Esophagus mucosa (tissue), 1 donor: ENCODE measurements at regions not wholly inside any gene's neighbourhood (a gene's known extent, or its start where the extent isn't known, plus 50 kb on each side); places are given as distances from the start of the nearest gene placed in this dataset.
A peak's percentile ranks its signal among the peaks of the same experiment; 100 is the strongest.
"Not testable (repeated sequence)": the region's sequence is repeated elsewhere in the genome, so short reads cannot be mapped to it uniquely, and the experiment has no call there.

Experiments used
- ATAC-seq: fragments of 200-7000 bp; cut with Tn5 transposase; one replicate; pipeline ENCODE4 v1.9.1; 2020
- donor health status: DM: yes; HTN: yes; CAD: no.

DNA sequence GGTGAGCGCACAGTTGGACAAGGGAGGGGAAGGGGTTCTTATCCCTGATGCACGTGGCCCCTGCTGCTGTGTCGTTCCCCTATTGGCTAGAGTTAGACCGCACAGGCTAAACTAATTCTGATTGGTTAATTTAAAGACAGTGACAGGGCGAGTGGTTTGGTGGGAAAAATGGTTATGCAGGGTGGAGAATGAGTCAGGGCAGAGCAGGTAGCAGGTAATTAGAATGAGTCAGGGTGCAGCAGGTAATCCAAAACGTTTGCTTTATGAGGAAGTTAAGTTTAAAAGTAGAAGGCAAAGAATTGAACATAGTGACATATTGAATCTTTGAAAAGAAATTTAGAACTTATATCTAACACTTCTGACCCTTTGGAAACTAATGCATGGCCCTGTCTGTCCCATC, 240.5 kb downstream of the NUAK1 start:
- not testable (repeated sequence) for ATAC-seq

DNA sequence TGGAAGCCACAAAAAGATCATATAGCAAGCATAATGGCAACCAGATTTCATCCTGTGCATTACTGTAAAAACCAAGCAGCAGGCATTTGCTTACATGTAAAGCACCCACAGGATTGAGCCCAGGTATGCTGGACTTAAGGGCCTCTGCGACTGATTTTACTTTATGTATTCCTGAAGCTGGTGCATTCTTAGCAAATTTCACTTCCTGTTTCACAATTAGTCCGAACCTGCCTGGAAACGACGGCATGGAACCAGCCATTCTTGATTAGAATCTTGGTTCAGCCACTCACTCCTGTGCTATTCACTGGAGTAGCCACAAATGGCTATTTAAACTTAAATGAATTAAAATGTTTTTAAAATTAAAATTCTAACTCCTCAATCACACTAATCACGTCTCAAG, 239.2 kb downstream of the NUAK1 start:
- no peak for ATAC-seq

DNA sequence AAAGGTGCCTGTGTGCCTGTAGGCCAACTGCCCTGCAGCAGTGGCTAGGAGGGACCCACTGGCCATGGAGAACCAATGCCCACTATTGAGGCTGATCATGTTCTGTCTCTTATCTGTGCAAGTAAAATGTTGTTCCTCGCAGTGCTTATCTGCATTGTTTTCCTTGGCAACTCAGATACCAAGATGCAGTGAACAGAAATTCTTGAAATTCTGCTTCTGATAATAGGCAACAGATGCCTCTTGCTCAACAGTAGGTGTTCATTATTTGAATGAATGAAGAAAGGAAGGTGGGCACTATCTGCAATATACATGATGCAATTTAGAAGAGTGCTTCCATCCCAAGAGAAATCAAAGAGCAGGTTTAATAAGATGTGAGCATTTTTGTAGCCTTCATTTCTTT, 232.2 kb downstream of the NUAK1 start:
- ATAC-seq, result no peak

DNA sequence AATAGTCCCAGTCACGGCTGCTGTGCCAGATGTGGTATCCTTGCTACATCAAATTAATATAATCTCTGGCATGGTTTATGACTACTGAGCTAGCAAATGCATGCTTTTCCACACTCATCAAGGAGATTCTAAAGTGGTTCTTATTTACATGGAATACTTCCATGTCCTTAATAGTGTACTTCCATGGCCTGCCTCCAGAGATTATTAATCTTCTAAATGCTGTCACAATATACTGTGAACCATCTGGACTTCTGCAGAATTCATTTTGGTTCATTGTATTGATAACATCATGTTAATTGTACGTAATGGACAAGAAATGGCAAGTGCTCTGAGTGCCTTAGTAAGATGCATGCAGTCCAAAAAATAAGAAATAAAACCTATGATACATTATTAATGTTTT, 230.8 kb downstream of the NUAK1 start:
- no peak for ATAC-seq

DNA sequence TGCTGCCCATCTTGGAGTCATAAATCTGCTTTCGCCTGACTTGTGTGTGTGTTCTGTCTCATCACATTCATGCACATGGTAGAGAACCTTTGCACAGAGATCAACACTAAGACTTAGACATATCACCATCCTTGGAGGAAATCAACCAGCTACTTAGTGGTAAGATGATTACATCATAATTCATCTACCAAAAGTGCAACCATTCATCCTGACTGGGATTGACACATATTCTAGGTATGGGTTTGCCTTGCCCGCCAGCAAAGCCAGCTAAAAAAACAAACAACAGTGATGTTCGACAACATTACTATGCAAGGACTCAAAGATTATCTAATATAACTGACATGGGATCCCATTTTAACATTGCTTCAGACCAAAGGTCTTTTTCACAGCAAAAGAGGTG, 228.7 kb downstream of the NUAK1 start:
- ATAC-seq, result no peak

DNA sequence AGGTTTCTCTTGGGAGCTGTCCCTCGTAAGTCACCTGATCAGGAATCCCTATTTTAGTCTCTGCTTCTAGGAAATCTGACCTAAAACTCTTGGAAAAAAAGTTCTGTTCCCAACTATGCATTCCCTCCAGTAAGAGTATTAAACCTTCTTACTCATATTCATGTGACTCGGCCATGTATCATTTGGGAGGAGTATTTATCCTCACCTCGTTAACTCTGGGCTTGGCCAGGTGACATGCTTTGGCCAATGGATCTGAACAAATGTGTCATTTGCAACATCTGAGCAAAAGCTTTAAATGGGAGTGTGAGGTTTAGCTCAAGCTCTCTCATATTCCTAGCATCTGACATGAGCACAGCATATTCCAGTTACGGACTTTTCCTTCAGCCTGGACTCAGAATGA, 226.8 kb downstream of the NUAK1 start:
- ATAC-seq, result peak; percentile 76

DNA sequence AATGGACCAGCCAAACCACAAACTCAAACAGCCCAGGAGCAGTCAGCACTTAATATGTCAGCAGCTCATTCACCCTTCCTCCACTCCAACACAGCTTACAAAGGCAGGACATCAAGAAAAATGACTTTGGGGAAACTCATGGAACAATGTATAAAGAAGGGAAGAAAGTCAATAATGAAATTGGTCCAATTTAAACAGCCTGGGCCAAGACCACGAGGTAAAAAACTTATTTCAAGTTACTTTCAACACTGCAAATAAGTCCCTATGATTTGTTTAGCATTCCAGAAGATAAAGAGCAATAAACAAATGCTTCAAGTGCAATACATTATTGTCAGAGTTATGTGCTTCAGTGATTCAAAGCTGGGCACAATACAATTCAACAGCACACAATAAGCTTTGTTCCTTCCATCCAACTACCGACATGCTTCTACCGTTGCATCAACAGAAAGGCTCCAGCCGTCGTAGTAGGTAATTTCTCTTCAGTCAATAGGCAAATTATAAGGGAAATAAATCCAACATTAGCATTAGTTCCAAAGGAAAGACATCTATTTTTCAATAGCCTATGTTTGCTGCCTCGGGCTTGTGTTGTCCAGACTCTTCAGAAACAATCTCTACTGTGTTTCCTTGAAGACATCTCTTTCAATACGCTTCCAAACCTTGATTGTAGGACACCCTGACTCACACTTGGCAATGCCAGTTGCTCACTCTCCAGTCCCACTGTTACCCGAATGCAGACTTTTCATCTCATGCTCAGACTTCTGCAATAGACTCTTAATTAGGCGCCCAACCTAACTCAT, 225.7 kb downstream of the NUAK1 start:
- ATAC-seq, result no peak

DNA sequence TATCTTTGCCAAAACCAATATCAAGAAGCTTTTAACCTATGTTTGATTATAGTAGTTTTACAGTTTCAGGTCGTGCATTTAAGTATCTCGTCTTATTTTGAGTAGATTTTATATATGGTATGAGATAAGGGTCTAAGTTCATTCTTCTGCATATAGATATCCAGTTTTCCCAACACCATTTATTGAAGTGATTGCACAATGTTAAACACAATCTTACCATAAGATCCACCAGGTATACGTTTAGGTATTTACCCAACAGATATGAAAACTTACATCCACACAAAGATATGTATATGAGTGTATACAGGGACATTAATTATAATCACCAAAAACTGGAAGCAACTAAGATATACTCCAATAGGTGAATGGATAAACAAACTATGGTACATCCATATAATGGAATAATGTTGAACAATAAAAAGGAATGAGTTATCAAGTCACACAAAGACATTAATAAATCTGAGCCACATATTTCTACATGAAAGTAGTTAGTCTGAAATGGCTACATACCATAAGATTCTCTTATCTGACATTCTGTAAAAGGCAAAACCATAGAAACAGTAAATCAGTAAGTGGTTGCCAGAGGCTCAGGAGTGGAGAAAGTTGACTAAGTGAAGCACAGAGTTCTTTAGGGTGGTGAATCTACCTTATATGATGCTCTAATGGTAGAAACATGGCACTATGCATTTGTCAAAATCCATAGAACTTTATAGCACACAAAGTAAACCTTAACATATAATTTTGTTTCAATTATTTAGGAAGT, 222.6 kb downstream of the NUAK1 start:
- ATAC-seq, result no peak

DNA sequence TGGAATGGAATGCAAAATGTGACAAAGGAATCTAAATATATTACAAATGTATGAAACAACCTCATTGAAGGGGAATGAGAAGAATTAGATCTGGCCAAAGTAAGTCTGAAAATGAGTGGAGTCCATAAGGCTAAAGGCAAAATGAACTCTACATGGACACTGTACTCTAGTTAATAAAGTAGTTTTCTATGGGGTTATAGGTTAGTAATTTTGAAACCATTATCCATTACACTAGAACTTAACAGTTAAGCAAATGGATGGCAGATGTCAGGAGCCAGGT, 222.1 kb downstream of the NUAK1 start:
- no peak for ATAC-seq

DNA sequence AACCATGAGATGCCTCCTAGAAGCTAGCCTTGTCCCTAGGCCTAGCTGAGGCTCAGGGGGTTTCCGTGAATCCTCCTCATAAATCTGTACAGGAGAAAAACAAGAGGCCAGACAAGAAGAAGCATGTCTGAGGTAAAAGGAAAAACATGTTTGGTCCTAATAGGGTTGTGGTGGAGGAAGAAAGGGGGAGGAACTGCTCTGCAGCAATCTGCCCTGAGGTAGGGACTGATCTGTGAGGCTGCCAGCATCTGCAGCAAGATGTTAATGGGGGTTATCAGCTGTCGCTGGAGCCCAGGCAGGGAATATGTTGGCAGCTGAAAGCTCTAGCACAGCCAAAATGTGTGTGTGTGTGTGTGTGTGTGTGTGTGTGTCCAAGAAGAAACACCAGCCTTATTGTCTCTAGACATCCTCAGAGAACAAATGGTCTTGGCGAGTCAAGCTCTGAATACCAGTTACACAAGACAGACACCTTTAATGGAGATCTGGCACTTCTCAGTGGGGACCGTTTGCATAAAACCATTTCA, 218.5 kb downstream of the NUAK1 start:
- peak; percentile 85 for ATAC-seq

DNA sequence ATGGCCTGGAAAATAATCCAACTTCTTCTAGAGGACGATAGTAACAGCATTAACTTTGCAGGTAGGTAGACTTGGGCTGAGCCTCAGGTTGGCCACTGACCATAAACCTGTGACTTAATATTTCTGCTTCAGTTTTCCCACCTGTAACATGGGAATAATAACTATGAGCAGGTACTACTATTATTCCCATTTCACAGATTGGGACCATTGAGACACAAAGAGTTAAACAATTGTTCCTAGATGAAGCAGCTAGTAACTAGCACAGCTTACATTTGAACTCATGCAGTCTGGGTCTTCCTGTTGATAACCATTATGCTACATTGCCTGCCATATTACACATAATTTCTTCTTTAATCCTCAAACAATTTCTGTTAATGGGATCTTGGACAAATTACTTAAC, 217.7 kb downstream of the NUAK1 start:
- no peak for ATAC-seq

DNA sequence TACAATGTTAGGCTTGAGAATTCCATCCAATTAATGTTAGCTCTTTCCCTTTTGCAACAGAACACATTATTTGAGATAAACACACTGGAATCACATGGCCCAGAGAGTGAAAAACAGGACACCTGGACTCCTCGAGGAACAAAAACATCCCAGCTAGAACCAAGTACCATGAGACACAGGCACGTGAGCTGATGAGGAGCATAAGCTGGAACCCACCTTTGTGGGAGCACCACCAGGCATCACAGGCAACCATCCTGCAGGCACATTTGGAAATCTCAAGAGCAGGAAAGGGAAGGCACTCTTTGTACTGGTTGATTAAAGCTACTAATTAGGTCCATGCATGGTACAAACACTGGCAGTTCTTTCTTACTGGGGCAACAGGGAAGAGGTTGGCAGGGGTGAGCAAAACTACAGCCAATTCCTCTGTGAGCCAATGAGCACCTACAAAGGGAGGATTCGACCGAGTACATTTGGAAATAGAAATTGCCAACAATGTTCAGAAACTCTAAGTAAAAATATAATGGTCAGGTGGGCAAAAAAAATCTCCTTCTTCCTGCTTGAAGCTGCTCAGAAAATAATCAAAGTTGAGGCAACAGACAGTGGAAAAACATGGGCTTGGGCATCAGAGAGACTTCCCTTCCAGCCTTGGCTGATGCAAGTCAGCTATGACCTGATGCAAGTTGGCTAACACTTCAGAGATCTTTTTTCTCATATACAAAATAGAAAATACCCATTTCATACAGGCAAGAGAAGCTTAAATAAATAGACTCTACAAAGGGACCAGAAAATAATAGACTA, 216.7 kb downstream of the NUAK1 start:
- ATAC-seq, result no peak

DNA sequence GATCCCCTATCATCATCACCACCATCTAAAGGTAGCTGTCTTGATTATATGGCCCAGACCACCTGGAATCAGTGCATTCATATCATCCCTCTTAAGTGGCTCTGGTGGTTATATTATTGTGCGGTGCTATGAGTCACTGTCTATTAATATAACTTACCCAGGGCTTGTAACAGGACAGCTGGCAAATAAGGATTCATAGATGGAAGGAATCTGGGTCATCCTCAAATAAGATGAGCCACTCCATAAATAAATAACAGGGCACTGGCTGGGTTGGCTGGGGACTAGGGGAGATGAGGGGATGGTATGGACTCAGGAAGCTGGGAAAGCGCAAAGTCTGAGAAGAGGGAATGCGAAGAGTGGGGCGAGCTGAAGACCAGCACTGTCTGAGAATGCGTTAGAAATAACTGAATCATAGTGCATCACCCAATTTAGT, 216.1 kb downstream of the NUAK1 start:
- peak; percentile 27 for ATAC-seq

DNA sequence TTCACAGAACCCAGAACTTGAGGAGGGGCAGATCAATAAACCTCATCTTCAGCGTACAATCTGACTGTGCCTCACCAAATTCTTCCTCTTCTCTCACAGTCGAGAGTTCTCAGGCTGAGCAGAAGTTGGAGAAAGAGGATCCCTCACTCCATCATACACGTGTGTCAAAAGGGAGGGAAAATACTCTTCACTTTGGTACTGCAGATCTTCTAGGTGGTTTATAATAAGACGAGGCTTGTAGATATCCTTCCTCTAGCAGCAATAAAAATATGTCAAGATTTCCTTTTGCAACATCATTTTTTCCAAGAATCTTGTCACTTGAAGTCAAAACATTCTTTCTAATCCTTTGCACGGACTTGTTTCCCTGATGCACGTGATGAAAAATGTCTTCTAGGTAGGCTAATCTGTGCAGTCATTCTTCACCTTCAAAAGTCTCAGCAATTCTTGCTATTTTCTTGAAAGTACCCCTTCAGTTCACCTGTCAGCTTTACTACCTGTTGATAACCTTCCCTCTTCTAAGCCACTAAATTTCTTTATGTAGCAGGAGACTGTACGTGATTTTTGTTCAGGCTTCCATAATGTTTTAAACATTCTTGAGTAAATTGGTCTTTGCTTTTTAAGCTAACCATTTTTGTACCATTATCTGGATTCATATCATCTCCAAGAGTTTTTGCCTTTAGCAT, 214.1 kb downstream of the NUAK1 start:
- no peak for ATAC-seq

DNA sequence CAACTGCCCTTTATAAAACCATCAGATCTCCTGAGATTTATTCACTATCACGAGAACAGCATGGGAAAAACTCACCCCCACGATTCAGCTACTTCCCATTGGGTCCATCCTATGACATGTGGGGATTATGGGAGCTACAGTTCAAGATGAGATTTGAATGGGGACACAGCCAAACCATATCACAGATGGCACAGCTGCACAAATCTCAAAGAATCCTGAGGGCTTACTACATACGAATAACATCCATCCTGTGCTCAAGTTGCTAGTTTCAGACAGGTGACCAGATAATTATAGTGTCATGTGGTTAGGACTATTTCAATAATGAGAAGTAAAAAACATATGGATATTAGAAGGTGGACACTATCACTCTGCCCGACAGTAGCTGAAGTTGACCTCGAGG, 211.2 kb downstream of the NUAK1 start:
- no peak for ATAC-seq

DNA sequence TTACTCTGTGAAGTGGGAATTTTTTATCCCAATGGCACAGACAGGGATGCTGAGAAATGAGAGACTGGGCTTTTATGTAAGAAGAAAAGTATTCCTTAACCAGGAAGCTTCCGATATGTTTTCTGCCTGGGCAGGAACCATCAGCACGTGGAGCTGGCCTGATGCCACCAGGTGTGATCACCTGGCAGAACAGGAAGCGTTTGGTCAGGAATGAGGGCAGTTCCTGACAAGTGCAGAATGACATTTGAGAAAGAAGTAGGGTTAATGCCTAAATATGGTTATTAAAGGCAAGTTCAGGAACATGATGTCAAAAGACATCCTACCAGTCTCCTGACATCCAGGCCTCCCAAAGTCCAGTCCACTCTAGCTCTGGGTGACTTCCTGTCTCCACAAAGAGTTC, 210.3 kb downstream of the NUAK1 start:
- peak; percentile 96 for ATAC-seq

DNA sequence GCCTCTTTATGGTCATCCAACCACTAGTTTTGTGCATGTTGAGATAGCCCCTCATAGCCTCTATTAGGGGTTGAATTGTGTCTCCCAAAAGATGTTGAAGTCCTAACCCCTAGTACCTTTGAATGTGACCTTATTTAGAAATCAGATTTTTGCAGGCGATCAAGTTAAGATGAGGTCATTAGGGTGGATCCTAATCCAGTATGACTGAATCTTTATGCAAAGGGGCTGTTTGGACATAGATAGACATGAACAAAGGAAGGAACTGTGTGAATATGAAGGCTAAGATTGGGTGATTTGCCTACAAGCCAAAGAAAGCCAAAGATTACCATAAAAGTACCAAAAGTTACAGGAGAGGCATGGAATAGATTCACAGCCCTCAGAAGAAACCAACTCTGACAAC, 209.6 kb downstream of the NUAK1 start:
- no peak for ATAC-seq

DNA sequence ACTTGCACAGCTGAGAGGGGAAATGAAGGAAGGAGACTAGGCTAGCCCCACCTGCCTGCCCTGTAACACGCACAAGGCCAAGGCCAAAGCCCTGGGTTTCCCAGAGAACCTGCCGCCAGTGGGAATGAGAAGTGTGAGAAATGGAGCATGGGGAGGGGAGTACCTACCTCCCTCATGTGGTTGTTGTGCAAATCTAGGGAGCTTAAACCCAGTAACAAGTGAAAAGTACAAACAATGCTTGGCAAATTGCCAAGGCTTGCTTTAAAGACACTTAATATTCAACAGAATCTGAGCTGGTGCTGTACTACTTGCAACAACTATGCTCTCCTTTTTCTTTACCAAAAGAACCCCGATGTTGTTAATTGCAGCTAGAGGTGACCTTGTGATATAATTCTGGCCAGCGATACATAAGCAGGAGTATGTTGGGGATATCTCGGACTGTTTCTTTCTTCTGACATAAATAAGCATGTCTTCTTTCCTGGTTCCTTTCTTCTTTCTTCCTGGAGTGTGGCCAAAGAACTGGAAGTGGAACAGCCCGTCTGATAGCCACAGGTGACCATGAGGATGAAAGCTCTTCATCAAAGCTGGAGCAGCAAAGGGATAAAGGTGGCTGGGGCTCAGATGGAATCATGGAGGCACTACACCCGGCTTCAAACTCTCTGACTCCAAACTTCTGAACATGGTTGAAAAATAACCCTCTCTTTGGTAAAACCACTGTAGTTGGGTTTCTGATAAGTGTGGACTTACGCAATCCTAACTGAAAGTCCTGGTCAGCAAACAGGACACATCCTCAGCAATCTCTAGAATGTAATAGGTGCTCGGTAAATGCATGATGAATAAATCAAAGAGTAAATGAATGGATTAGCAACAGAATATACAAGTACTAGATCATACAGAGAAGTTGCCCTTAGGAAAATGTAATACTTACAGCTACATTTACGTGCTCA, 207.9 kb downstream of the NUAK1 start:
- ATAC-seq, result no peak

DNA sequence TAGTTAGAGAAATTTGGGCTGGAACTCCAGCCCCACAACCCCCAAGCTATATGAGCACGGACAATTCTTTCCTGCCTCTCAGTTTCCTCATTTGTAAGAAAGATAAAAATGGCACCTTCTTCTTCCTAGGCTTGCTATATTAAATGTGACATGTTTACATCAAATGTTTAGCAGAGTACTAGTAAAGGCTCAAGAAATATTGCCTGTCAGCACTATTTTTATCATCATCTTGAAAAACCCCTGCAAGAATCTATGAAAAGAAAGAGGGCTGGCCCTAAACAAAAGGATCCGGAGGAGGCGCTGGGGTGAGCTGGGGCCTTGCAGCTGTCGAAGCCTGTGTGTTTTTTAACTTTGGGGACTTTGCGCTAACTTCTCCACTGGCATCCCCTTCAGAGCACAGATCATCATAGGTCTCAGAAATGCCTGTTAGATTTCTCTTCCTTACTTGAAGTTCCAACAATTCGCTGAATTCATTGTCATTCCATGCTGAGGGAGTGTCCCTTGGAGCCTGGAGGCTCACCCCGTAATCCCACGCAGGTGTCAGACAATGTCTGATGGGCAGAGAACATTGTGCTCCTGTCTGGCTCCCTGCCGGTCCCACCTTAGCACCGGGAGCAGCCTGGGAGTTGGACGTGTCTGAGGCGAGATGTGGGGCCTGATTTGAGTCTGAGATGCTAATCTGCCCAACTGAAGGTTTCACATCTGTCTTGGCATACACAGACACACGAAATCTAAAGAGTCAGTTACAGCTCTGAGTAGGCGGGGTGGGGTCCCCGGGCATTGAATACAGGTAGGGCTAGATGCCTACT, 206.8 kb downstream of the NUAK1 start:
- ATAC-seq, result no peak
